Left forelimb (tissue), 1 donor: ENCODE measurements at regions not wholly inside any gene's neighbourhood (a gene's known extent, or its start where the extent isn't known, plus 50 kb on each side); places are given as distances from the start of the nearest gene placed in this dataset.
"Not testable (repeated sequence)": the region's sequence is repeated elsewhere in the genome, so short reads cannot be mapped to it uniquely, and the experiment has no call there.

Source experiments
- DNase-seq: peaks from one replicate; pipeline ENCODE4 v3.0.0-alpha.2; 2018; ENCODE audit warnings: low spot score

DNA sequence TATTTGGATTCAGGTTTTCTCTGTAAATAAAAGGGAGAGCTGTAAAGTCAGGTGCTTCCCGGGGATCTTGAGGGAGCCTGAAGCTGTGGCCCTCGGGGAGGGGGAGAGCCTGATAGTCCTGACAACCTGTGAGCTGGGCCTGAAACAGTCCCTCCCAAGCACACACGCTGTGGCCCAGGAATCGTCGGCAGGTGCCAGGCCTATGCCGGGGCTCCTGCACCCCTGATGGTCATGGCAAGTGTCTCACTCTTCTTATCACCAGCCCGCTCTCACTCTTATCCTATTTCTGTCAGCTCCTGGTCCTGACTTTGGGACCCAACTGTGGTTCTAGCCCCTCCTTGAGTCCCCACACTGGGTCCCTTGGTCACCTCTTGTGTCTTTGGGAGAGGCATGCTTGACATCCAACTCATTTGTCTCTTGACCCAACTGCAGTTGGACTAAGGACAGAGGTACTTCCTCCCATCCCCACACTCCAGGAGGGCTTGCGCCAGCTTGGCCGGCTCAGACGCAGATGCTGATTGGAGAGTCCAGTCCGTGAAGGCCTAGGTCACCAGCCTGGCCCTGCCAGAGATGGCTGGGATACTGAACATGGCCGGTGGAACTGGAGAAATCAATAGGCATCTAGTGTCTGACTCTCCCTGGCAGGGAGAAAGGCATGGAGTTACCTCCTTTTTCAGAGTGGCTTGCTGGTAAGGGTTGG is 170.5 kb upstream of the WSCD1 start:
- no peak for DNase-seq

DNA sequence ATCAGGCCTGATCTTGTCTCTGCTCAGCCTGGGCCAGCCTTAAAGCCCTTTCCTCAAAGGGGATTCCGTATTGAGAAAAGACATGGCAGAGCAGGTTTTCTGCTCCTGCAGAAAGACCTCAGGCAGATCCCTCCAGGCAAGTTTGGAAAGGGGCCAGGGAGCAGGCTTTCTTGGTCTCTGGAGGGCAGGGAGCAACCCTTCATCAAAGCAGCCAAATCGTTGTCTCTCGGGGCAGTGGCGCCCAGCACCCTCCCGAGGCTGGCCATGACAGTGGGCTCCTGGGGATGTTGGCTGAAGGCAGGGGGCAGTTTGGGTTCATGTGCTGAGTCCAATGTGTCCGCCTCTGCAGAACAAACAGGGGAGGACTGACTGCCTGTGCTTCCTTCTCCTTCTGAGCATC is 168.4 kb upstream of the WSCD1 start:
- no peak for DNase-seq

DNA sequence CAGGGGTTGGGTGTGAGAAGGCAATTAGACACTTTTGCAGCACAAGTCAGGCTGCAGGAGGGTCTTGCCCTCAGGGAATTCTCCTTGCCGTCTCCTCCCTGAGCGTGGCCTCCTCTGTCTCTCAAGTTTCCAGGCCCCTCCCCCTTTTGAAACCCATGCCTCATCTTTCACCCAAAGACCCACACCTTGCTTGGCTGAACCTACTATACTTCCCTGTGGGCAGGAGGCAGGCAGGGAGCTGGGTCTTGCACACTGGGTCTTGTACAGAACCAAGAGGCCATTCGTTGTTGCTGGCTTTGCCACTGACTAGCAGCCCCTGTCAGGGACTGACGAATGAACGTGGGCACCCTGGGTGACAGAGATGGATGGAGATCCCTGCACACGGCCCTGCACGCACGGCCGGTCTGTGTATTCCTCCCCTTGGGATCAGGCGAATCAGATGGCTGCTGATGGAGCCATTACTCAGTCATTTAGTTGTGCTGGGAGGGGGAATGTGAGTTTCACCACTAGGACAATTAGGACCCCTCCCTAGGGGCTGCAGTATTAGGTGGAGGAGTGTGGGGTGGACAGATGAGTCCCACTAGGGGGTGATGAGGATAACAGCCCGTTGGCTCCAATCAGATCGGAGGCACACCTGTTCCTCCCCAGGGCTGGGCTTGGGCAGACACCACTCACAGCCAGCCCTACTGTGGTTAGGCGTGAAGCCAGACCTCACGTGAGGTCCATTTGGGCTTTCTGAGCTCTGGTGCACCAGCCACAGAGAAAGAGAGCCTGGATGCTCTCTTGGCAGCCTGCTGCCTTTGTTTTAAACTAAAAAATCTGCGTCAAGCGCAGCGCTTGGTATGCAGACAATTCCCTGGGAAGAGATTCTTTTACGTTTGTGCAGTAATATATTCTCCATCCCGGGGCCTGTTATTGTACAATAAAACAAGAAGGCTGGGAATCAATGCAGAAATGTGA is 167.7 kb upstream of the WSCD1 start:
- no peak for DNase-seq

- DNase-seq = no peak
These were observed 158.3 kb upstream of the WSCD1 start for GRCh38 chr17:5911919-5912318.

DNA sequence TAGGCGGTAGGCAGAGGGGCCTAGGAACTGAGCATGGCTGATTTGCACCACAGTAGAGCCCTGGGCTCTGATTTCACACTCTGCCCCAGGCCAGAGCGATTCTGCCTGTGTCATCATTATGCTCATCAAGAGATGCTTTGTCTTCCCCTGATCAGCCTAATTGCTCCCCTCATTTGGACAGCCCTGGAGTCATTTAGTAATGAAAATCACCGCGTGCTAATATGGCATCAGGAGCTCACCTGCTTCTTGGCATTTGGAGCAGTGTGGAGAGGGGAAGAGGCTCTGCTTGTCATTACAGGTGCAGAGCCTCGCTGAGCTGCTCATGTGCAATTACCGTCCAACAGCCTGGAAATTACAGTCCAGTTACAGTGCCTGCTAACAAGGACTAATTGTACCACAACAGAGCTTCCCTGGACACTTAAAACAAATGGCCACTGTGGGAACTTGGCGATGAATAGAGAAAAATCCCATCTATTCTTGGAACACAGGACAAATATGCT is 157.1 kb upstream of the WSCD1 start:
- no peak for DNase-seq

DNA sequence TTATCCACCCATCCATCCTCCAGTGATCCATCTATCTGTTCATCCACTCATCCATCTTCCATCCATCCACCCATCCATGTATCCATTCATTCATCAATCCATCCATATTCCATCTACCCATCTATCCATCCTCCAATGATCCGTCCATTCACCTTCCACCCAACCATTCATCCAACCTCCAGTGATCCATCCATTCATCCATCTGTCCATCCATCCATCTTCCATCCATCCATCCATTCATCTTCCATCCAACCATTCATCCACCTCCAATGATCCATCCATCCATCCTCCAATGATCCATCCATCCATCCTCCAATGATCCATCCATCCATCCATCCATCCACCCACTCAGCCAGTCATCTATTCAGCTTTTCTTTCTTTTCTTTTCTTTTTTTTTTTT is 156.5 kb upstream of the WSCD1 start:
- no peak for DNase-seq

GRCh38 chr17:5915337-5915736 is 154.8 kb upstream of the WSCD1 start:
- no peak for DNase-seq

DNA sequence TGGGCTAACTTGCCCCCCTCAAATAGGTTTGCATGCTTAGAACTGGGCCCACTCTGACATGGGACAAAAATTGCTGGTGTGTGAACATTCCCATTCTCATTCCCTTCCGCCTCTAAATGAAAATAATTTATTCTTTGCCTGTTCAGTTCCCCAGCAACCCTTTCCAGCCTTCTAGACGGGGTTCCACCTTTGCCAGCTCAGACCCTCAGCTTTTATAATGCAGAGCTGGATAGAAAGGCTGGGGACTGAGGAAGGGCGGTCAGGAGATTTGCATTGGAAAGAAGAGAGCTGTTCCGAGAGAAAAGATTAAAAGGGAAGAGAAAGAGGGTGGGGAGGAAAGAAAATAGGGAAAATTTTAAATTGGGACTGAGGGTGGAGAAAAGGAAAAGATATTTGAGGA is 151.1 kb upstream of the WSCD1 start:
- DNase-seq = no peak

DNA sequence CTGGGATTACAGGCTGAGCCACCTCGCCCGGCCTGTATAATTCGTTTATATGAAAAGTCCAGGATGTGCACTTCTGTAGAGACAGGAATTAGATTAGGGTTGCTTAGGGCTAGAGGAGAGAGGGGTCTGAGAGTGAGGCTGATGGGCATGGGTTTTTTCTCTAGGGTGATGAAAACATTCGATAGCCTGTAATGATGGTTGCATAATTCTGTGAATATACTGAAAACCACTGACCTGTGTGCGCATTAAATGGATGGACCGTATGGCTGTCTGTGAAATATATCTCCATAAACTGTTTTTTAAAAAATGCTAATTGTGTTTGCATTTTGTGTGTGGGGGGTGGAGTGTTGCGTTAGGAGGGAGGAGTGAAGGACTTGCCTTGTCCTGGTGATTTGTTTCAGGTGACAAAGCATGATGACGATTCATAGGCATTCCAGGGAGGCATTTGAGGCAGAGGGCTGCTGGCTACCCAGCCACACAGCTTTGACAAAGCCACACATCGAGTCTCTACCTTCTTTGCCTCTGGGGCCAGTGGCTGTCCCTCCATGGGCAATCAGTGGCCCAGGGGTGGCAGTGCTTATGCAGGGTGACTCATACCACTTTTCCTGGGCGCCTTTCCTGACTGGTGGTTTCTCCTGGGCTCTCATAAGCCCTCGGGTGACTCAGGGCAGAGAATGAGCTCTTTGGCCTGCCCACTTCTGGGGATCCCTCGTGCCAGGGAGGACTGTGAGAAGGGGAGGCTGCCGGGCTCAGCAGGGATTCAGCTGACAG is 148.5 kb upstream of the WSCD1 start:
- no peak for DNase-seq

DNA sequence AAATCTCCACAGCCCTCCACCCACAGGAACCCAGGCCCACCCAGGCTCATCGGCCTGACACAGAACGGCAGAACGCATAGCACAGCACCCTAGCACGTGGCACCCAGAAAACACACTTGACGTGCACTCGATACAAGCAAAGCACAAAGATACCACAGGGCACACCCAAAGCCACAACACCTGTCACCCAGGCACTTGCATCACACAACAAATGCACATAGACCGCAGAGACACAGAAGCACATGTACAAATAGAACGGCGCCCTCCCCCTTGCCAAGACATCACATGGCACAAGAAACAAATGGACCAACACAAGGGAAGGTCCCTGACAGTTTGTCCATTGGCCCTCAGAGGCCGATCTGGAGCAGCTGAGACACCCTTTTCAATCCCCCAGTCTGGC is 147.7 kb upstream of the WSCD1 start:
- DNase-seq = no peak

- no peak for DNase-seq
These were observed 140.5 kb upstream of the WSCD1 start for GRCh38 chr17:5929721-5930120.

DNA sequence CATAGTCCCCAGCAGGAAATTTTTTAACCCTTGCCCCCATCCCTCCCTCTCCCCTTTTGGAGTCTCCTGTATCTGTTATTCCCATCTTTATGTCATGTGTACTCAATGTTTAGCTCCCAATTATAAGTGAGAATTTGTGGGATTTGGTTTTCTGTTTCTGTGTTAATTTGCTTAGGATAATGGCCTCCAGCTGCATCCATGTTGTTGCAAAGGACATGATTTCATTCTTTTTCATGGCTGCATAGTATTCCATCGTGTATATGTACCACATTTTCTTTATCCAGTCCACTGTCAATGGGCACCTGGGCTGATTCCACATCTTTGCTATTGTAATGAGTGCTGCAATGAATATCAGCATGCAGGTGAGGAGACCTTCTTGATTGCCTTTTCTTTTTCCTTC is 139.6 kb upstream of the WSCD1 start:
- not testable (repeated sequence) for DNase-seq

DNA sequence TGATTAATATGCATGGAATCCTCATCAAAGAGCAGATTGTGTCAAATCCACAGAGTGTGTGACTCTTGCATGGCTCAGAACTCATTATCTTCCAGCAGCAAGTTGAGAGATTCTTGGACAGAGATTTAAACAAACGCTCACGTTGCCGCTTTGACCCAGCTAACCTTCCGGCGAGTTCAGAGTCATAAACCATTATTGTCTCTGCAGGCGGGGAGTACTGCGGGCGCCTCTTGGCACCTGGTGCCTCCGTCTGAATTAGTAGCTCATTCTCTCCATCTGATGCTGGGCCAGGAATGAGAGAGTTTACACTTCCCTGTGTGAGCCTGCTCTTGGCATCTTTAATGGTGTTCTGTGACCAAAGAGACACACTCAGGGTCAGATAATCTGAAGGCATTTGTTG is 138.6 kb upstream of the WSCD1 start:
- DNase-seq = no peak

GRCh38 chr17:5933430-5933829 is 136.7 kb upstream of the WSCD1 start:
- no peak for DNase-seq

GRCh38 chr17:5941258-5941657 is 128.9 kb upstream of the WSCD1 start:
- no peak for DNase-seq

GRCh38 chr17:5942687-5943086 is 127.5 kb upstream of the WSCD1 start:
- no peak for DNase-seq

DNA sequence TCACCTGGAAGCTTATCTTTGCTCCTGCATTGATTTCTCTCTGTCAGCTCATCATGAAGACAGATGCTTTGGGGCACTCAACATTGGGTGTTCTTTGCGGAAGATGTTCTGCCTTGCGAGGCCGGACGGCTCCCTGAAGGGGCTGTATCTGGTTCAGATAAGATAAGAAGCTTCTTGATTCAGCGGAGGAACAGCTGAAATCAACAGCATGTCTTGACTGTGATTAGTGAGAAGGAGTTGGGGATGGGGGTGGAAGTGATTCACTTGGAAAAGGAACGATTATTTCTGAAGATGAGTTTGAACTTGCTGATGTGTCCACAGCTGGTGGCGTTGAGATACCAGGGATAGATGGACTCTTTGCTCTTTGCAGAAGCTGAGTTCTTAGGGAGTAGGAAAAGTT is 126.9 kb upstream of the WSCD1 start:
- DNase-seq = no peak

DNA sequence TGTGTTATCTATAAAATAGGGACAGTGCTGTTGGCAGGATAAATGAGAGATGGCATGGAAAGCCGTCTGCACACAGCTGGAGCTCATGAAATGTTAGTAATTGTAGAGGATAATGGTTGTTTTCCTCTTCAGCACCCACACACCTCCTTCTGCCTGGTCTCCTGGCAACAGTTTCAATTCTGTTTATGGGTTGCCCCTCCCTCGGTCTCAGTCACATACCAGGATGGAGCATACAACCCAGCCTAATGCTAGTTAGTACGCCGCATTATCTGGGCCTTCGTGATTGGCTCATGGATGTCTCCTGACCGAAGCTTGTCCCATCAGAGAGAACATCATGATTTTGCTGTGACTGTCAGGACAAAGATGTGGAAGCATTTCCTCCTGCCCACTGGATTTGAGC is 126.2 kb upstream of the WSCD1 start:
- DNase-seq = no peak

DNA sequence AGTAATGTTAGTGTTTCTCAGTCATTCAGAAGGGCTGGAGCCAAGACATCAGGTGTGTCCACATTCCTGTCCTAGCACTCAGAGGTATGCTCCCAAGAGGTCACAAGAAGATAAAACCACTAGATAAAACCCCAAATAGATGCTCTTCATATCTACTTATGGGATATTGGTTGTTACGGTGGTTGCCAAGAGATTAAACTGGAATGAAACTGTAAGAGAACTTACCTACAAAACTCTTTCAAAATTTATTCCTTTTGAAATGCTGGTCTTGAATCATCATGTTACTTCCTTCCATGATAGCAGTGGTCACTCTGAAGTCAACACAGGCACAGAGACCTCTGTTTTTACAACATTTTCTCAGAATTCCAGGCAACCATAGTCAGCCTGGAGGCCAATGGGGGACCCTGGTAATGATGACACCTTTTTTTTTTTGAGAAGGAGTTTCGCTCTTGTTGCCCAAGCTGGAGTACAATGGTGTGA is 122.4 kb upstream of the WSCD1 start:
- no peak for DNase-seq

GRCh38 chr17:5948811-5949210 is 121.4 kb upstream of the WSCD1 start:
- no peak for DNase-seq

DNA sequence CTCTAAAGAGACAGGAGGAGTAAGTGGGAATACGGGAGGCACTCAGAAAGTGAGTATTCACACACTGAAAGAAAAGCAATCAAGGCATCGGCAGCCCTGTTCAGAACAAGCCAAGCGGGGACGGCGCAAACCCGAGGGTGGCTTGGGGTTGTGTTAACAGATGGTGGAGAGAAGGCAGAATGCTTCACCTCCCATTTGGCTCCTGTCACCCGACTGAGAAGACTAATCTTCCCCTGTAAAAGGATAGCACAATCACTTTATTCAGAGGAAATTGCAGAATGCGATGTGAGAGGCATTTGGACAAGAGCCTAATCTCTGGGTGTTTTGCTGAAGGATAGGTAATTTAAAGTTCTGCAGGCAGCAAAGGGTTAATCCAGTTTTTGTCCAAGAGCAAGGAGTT is 119.3 kb upstream of the WSCD1 start:
- no peak for DNase-seq

DNA sequence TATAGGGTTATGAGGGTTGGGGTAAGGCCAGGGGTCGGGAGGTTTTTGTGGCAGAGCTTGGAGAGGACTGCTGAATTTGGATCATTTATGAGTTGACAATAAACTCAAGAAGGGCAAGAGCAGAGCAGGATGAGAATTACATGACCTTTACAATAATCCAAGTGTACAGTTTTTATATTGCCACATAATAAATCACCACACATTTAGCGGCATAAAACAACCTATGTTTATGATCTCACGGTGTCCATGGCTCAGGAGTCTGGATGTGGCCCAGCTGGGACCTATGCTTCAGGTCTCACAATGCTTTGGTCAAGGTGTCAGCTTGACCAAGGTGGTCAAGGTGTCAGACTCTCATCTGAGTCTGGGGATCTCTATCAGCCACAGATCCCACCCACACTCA is 118.3 kb upstream of the WSCD1 start:
- no peak for DNase-seq
